ENCODE measurements at regions not wholly inside any gene's neighbourhood (a gene's known extent, or its start where the extent isn't known, plus 50 kb on each side); places are given as distances from the start of the nearest gene placed in this dataset.
"Not testable (repeated sequence)": the region's sequence is repeated elsewhere in the genome, so short reads cannot be mapped to it uniquely, and the experiment has no call there.

- ATAC-seq (no peak), DNase-seq (no peak)
- intact Hi-C loops (cut with DNase I), result no loop called here
Measured at GRCh38 chr3:81022339-81022738, 739.1 kb downstream of the GBE1 start.

- ATAC-seq, result no peak
- no peak for DNase-seq
- intact Hi-C loops (cut with DNase I), result no loop called here
Measured at GRCh38 chr3:81013360-81013759, 748.1 kb downstream of the GBE1 start.

- intact Hi-C loops (cut with DNase I), result no loop called here
- no peak for ATAC-seq
Measured at GRCh38 chr3:81005992-81006391, 755.5 kb downstream of the GBE1 start.

GRCh38 chr3:81003817-81004216, 757.6 kb downstream of the GBE1 start:
- no peak for DNase-seq
- intact Hi-C loops (cut with DNase I), result no loop called here
- ATAC-seq, result no peak

More at GRCh38 chr3:81005992-81006391, 755.5 kb downstream of the GBE1 start:
- no peak for DNase-seq

- ATAC-seq (no peak), DNase-seq (no peak)
- intact Hi-C loops (cut with DNase I), result no loop called here
Measured at GRCh38 chr3:81003008-81003645, 758.3 kb downstream of the GBE1 start.

- DNase-seq, result no peak
- ATAC-seq, result no peak
- intact Hi-C loops (cut with DNase I), result no loop called here
Measured at GRCh38 chr3:80999481-80999880, 762.0 kb downstream of the GBE1 start.

- intact Hi-C loops (cut with DNase I), result no loop called here
- DNase-seq (no peak), ATAC-seq (no peak)
Measured at GRCh38 chr3:80998022-80998421, 763.4 kb downstream of the GBE1 start.

DNA sequence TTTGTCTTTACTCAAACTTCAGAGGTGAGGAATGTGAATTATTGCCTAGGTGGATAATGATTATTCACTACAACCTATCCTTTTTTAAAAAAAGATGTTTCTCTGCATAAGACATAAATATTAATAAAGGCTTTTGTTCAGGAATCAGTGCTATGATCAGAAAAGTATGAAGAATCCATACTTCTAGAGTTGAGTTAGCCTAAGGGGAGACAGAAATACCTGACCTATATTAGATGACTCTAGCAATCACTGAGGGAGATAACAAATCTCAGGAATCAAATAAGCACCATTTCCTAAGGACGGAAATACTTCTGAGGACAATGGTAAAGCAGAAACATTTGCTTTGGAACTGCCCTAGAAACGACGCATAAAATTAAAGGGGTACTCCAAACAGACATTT, 763.8 kb downstream of the GBE1 start:
- intact Hi-C loops (cut with DNase I), result no loop called here
- ATAC-seq, result no peak
- DNase-seq, result no peak

DNA sequence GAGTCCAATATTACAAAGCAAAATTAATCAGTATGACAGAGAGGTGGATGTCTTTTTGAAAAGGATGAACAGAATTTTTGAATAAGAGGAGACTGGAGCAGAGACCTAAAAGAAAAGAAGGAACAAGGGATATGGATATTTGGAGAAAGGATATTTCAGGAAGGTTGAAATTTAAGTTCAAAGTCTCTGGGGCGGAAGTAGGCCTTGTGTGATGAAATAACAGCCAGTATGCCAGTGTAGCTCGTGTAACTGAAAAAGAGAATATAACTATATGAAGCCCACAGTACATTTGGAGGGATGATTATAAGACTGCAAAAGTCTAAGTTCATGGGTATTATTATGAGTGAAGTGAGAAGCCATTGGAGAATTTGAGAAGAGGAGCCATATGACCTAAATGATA, 766.7 kb downstream of the GBE1 start:
- intact Hi-C loops (cut with DNase I), result no loop called here

DNA sequence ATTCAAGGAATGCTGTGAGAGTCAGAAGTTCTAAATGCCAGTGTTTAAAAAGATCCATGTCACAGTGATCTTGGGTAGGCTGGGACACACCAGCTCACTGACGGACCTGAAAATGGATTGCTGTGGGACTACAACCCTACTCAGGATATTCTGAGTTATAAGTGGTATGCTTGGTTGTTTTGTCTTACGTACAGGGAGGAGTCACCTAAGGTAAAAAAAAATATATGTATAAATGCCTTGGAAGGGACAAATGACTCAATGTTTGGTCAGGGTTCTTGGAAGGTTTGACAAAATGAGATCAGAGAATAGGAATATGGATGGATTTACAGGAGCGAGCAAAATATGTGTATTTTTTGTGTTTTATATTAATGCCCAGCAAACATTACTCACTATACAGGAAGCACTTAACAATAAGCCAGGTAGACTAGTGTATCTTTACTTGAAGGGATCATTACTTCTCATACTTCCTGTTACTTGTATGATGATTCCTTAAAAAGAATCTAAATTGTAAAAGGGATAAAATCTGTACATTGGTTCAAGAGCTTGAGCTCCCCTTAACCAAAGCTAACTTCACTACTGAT, 767.3 kb downstream of the GBE1 start:
- no peak for DNase-seq
- no peak for ATAC-seq
- intact Hi-C loops (cut with DNase I), result no loop called here

More for the DNA sequence above, 766.7 kb downstream of the GBE1 start:
- ATAC-seq, result no peak
- DNase-seq, result no peak

DNA sequence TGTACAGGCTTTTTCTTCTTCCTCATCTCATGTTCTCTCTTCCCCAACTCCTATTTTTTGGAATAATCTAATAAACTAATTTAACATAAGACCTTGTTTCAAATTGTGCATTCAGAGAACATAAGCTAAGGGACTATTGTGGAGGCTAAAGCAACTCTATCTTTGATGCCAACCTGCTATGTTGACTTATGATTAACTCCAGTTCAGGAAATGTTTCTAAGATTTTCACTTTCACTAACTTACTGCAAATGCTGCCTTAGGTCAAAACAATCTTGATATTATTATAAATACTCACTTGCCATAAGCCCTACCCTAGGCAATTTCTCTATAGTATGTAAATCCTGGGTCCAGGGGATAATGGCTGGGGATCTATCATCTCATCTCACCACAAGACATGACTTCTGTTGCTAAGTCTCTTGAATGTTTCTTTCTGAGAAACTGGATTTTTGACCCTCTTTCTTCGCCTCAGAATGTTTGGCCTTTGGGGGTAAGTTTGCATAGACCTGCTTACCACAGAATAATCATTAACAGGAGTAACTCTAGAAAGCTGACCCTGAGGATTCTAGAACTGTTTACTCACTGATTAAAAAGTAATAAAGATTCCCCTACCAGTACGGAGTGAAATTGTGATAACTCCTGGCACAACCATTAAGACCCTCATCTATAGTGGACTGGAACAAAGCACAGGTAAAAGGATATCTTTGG, 768.1 kb downstream of the GBE1 start:
- DNase-seq (no peak), ATAC-seq (no peak)
- intact Hi-C loops (cut with DNase I), result no loop called here

DNA sequence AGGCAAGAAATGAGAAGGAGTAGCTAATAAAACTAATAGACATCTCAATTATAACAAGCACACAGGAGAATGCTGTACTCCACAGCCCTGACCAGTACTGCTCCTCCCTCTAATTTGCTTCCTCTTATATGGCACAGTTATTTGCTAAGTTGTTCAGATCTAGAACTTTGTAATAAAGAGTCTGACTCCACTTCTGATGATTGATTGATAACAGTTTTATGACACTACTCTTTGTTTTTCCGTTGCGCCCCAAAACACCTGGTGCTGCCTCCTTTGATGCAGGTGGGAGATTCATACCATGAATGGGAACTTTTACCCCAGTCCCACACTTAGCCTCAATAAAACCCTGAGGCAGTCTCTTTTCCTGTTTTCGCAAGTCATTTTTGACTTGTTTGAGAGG, 777.7 kb downstream of the GBE1 start:
- ATAC-seq (no peak), DNase-seq (no peak)
- intact Hi-C loops (cut with DNase I), result no loop called here

DNA sequence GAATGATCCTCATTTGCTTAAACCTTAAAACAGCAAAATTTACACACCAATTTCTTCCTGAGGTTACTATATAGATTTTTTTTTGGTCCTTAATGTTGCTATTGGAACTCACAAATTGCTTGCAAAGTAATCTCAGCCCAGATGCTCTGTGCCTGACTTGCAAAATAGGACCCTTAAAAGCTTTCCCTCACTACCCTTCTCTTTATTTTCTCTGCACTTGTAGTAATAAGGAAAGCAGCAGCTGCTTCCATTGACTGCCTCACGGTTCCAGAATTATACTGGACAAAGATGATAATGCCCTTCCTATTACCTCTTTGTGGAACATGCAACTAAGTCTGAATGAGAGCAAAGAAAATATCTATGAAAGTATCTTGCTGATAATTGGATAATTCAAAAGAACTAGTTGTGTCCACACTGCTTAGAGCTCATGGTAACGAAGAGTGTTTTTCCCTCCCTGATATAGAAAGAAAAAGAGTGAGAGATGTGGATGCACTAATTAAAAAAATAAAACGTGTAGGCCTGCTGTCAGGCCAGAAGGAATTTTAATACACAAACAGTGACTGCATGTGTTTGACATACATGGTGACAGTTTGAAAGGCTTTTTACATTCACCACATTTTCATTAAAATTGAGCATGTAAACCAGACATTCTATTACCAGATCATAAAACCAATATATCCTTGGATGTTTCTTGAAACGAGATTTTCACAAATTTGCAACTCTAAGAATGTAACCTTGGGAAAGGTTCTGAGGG, 783.1 kb downstream of the GBE1 start:
- ATAC-seq (no peak), DNase-seq (no peak)
- intact Hi-C loops (cut with DNase I), result no loop called here

GRCh38 chr3:80970292-80970691, 791.2 kb downstream of the GBE1 start:
- intact Hi-C loops (cut with DNase I), result no loop called here
- DNase-seq (no peak), ATAC-seq (no peak)

- ATAC-seq (no peak), DNase-seq (no peak)
- intact Hi-C loops (cut with DNase I), result no loop called here
Measured at GRCh38 chr3:80929576-80929975, 831.9 kb downstream of the GBE1 start.

- intact Hi-C loops (cut with DNase I), result no loop called here
- DNase-seq, result no peak
- ATAC-seq, result no peak
Measured at GRCh38 chr3:80914854-80915253, 846.6 kb downstream of the GBE1 start.

GRCh38 chr3:80898211-80898610, 863.2 kb downstream of the GBE1 start:
- ATAC-seq (no peak), DNase-seq (no peak)
- intact Hi-C loops (cut with DNase I), result no loop called here

DNA sequence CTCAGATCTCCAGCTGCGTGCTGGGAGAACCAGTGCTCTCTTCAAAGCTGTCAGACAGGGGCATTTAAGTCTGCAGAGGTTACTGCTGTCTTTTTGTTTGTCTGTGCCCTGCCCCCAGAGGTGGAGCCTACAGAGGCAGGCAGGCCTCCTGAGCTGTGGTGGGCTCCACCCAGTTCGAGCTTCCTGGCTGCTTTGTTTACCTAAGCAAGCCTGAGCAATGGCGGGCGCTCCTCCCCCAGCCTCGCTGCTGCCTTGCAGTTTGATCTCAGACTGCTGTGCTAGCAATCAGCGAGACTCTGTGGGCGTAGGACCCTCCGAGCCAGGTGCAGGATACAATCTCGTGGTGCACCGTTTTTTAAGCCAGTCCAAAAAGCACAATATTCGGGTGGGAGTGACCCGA, 864.4 kb downstream of the GBE1 start:
- intact Hi-C loops (cut with DNase I); DNase-seq; ATAC-seq: not testable (repeated sequence)

GRCh38 chr3:80890571-80890970, 870.9 kb downstream of the GBE1 start:
- DNase-seq, result no peak
- no peak for ATAC-seq
- intact Hi-C loops (cut with DNase I), result no loop called here

DNA sequence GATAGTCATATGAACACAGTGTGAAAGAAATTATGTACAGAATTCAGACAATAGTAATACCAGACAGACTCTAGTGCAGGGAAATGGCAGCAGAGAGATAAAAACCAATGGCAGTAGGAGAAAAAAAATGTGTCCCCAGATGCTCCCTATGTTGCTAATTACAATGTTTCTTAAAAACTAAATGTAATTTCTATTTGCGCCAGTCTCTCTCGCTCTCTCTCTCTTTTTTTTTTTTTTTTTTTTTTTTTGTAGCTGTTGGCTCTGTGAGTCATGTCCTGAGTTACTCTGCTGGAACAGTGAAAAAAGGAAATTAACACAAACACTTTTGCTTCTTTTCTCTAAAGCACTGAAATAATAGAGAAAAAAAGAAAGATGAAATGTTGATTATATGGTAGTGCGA, 871.9 kb downstream of the GBE1 start:
- ATAC-seq (no peak), DNase-seq (no peak)
- intact Hi-C loops (cut with DNase I), result no loop called here
